ENCODE measurements at regions not wholly inside any gene's neighbourhood (a gene's known extent, or its start where the extent isn't known, plus 50 kb on each side); places are given as distances from the start of the nearest gene placed in this dataset.

GRCh38 chr2:160700021-160700814, 206.6 kb upstream of the RBMS1 start:
- TF ChIP-seq GATA2 (IDR thresholded peaks at IDR 0.05; ENCODE audit: low read depth, low read length), result no peak
- TF ChIP-seq GATA3 (IDR thresholded peaks at IDR 0.05; ENCODE audit: low read depth, low read length), result no peak

GRCh38 chr2:160701822-160702221, 208.2 kb upstream of the RBMS1 start:
- no peak for TF ChIP-seq GATA2 (IDR thresholded peaks at IDR 0.05; ENCODE audit: low read depth, low read length)
- TF ChIP-seq GATA3 (IDR thresholded peaks at IDR 0.05; ENCODE audit: low read depth, low read length), result no peak

DNA sequence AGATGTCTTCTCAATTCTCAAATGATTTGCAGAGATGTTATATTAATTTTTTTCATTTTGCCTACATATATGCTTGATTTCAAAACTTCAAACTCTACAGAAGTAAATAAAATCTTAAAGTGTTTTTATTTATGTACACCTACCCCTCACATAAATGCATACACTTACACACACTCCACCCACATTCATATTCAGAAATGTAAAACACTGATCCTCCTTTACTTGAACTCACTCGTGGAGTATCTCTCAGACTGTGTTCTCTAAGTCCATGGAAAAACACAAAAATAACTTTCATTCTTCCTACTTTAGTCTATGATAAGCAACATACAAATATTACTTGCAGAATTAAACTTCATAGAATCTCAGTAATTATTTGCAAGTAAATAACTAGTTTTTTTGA, 209.1 kb upstream of the RBMS1 start:
- TF ChIP-seq GATA3 (IDR thresholded peaks at IDR 0.05; ENCODE audit: low read depth, low read length), result no peak
- no peak for TF ChIP-seq GATA2 (IDR thresholded peaks at IDR 0.05; ENCODE audit: low read depth, low read length)

GRCh38 chr2:160703648-160704585, 210.3 kb upstream of the RBMS1 start:
- TF ChIP-seq GATA3 (IDR thresholded peaks at IDR 0.05; ENCODE audit: low read depth, low read length) (no peak), GATA2 (IDR thresholded peaks at IDR 0.05; ENCODE audit: low read depth, low read length) (no peak)

DNA sequence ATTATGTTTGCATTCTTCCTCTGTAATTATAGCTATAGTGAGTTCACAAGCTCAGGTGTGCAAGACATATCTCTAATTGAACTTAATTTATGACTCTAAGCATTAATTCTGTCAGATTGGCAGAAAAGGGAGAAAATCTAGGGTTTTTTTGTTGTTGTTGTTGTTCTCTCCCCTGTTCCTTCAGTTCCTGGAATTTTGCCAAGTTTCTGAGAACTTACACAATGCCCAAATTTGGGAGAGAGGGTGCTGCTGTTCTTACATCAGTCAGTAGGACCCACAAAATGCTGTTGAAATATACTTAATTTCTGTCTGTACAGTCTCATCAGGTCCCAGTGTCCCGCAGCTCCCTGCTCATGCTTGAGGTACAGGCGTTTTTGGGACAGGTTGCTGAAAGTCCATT, 221.8 kb upstream of the RBMS1 start:
- TF ChIP-seq GATA2 (IDR thresholded peaks at IDR 0.05; ENCODE audit: low read depth, low read length) (no peak), GATA3 (IDR thresholded peaks at IDR 0.05; ENCODE audit: low read depth, low read length) (no peak)

DNA sequence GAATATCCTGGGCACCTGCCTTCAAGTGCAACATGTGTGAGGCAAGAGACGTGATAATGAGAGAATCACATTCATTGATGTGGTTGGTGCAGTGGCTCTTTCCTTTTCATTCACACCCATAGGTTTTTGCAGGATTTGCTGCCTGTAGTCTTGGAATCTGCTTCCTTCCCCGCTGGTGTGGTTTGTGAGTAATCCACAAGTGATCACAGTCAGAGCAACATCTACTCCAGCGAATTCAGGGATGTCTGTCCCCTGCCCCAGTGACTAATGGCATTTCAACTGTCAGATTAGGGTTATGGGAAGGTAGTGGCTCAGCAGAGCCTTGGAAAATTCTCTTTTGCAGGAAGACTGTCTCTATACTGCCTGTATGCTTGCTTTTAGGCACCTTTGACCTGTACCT, 225.5 kb upstream of the RBMS1 start:
- TF ChIP-seq GATA2 (IDR thresholded peaks at IDR 0.05; ENCODE audit: low read depth, low read length) (no peak), GATA3 (IDR thresholded peaks at IDR 0.05; ENCODE audit: low read depth, low read length) (no peak)

- no peak for TF ChIP-seq GATA2 (IDR thresholded peaks at IDR 0.05; ENCODE audit: low read depth, low read length)
- TF ChIP-seq GATA3 (IDR thresholded peaks at IDR 0.05; ENCODE audit: low read depth, low read length), result no peak
Measured at GRCh38 chr2:160720098-160720497, 226.5 kb upstream of the RBMS1 start.

DNA sequence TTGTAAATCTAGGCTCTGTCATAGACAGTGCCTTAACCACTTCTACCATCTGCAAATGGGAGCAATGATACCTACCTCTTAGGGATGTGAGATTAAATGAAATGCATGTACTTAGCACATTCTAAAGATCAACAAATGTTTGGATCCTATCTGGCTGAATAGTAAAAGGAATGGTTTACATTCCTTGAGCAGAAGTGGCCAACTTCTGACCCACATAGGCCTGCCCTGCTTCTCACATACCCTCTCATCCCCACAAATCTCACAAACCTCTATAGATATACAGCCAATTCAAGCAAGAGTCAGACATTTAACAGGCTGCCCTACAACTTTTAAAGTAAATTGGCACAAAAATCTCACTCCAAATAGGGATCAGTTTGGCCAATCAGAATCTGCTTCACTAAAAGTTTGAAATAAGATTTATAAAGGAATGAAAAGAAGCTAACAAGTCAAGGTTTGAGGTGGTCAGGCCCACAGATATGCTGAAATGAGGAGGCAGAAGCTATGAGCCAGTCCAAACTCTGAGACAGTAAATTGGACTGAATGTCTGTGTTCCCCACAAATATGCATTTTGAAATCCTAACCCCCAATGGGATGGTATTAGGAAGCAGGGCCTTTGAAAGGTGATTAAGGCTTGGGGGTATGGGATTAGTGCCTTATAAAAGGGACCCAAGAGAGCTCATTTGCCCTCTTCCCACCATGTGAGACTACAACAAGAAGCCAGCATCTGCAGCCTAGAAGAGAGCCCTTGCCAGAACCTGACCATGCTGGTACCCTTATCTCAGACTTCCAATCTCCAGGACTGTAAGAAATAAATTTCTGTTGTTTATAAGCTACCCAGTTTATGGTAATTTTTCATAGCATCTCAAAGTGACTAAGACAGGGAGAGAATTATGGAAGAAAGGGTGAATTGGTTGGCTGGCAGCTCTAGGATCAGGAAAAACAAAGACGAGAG, 227.8 kb upstream of the RBMS1 start:
- TF ChIP-seq GATA2 (IDR thresholded peaks at IDR 0.05; ENCODE audit: low read depth, low read length) (no peak), GATA3 (IDR thresholded peaks at IDR 0.05; ENCODE audit: low read depth, low read length) (no peak)

DNA sequence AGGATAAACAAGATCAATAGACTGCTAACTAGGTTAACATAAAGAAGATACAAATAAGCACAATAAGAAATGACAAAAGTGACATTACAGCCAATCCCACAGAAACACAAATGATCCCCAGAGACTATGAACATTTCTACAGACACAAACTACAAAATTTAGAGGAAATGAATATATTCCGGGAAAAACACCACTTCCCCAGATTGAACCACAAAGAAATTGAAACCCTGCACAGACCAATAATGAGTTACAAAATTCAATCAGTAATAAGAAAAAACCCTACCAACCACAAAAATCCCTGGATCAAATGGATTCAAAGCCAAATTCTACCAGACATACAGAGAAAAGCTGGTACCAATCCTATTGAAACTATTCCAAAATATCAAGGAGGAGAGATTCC, 232.4 kb upstream of the RBMS1 start:
- TF ChIP-seq GATA3 (IDR thresholded peaks at IDR 0.05; ENCODE audit: low read depth, low read length), result no peak
- TF ChIP-seq GATA2 (IDR thresholded peaks at IDR 0.05; ENCODE audit: low read depth, low read length), result no peak

GRCh38 chr2:160730296-160730995, 236.8 kb upstream of the RBMS1 start:
- TF ChIP-seq GATA2 (IDR thresholded peaks at IDR 0.05; ENCODE audit: low read depth, low read length) (no peak), GATA3 (IDR thresholded peaks at IDR 0.05; ENCODE audit: low read depth, low read length) (no peak)

DNA sequence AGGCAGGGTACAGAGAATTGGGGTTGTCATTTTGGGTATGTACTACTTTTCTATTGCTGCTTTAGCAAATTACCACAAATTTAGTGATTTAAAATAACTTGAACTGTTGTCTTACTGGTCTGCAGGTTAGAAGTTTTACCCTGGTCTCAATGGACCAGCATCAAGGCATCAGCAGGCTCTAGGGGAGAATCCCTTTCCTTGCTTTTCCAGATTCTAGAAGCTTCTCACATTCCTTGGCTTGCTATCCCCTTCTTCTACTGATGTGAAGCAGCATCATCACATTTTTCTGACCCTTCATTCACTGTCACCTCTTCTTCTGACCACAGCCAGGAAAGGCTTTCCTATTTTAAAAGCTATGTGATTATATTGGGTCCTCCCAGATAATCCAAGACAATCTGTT, 237.8 kb upstream of the RBMS1 start:
- TF ChIP-seq GATA2 (IDR thresholded peaks at IDR 0.05; ENCODE audit: low read depth, low read length) (no peak), GATA3 (IDR thresholded peaks at IDR 0.05; ENCODE audit: low read depth, low read length) (no peak)

DNA sequence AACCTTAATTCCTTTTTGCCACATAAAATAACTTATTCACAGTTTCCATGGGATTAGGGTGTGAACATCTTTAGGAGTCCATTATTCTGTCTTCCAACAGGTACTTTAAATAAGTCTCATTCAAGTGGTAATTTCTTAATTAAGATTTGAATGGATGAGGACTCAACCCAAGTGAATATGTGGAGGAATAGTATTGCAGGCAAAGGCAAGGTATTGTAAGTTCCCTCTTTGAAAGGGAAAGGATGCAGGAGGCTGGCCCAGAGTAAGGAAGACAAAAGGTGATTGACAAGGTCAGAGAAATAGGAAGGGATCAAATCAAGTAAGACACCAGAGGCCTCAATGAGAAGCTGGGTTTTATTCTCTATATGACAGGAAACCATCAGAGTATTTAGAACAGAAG, 238.2 kb upstream of the RBMS1 start:
- no peak for TF ChIP-seq GATA3 (IDR thresholded peaks at IDR 0.05; ENCODE audit: low read depth, low read length)
- no peak for TF ChIP-seq GATA2 (IDR thresholded peaks at IDR 0.05; ENCODE audit: low read depth, low read length)

- TF ChIP-seq GATA3 (IDR thresholded peaks at IDR 0.05; ENCODE audit: low read depth, low read length) (no peak), GATA2 (IDR thresholded peaks at IDR 0.05; ENCODE audit: low read depth, low read length) (no peak)
Measured at GRCh38 chr2:160735696-160736095, 242.1 kb upstream of the RBMS1 start.
